ENCODE measurements at regions not wholly inside any gene's neighbourhood (a gene's known extent, or its start where the extent isn't known, plus 50 kb on each side); places are given as distances from the start of the nearest gene placed in this dataset.

GRCh38 chr7:69018200-69018599 is 580.1 kb upstream of the AUTS2 start:
- DNase-seq (ENCODE audit: low spot score) = no peak
- H3K9me3 Mint-ChIP-seq (ENCODE audit: unreplicated experiment) = peaks cover 40% of the 10 kb centered on the region
- H3K4me1 Mint-ChIP-seq (ENCODE audit: unreplicated experiment) = no peaks in the 10 kb centered on the region
- TF ChIP-seq CTCF (IDR thresholded peaks at IDR 0.05; ENCODE audit: unreplicated experiment) = no peak
- peaks cover 8% of the 10 kb centered on the region for H3K36me3 Mint-ChIP-seq (ENCODE audit: low read depth, unreplicated experiment)
- peaks cover 1% of the 10 kb centered on the region for H3K27me3 Mint-ChIP-seq (ENCODE audit: unreplicated experiment)
- H3K27ac Mint-ChIP-seq (ENCODE audit: unreplicated experiment) = no peak overlapping the region
- H3K4me3 Mint-ChIP-seq (ENCODE audit: unreplicated experiment) = peak overlapping the region; percentile 44

- peaks cover 1% of the 10 kb centered on the region for H3K27me3 Mint-ChIP-seq (ENCODE audit: unreplicated experiment)
- H3K36me3 Mint-ChIP-seq (ENCODE audit: low read depth, unreplicated experiment) = peaks cover 8% of the 10 kb centered on the region
- peaks cover 32% of the 10 kb centered on the region for H3K9me3 Mint-ChIP-seq (ENCODE audit: unreplicated experiment)
- no peak for TF ChIP-seq CTCF (IDR thresholded peaks at IDR 0.05; ENCODE audit: unreplicated experiment)
- H3K4me3 Mint-ChIP-seq (ENCODE audit: unreplicated experiment) = no peak overlapping the region
- no peak for DNase-seq (ENCODE audit: low spot score)
- H3K4me1 Mint-ChIP-seq (ENCODE audit: unreplicated experiment) = no peaks in the 10 kb centered on the region
- no peak overlapping the region for H3K27ac Mint-ChIP-seq (ENCODE audit: unreplicated experiment)
Measured at GRCh38 chr7:69019437-69019836, 578.8 kb upstream of the AUTS2 start.

- no peaks in the 10 kb centered on the region for H3K4me1 Mint-ChIP-seq (ENCODE audit: unreplicated experiment)
- peaks cover 26% of the 10 kb centered on the region for H3K9me3 Mint-ChIP-seq (ENCODE audit: unreplicated experiment)
- H3K27ac Mint-ChIP-seq (ENCODE audit: unreplicated experiment) = no peak overlapping the region
- TF ChIP-seq CTCF (IDR thresholded peaks at IDR 0.05; ENCODE audit: unreplicated experiment) = no peak
- no peak for DNase-seq (ENCODE audit: low spot score)
- no peak overlapping the region for H3K4me3 Mint-ChIP-seq (ENCODE audit: unreplicated experiment)
- peaks cover 1% of the 10 kb centered on the region for H3K27me3 Mint-ChIP-seq (ENCODE audit: unreplicated experiment)
- peaks cover 8% of the 10 kb centered on the region for H3K36me3 Mint-ChIP-seq (ENCODE audit: low read depth, unreplicated experiment)
Measured at GRCh38 chr7:69020536-69020935, 577.7 kb upstream of the AUTS2 start.

- no peak for DNase-seq (ENCODE audit: low spot score)
- H3K4me3 Mint-ChIP-seq (ENCODE audit: unreplicated experiment) = no peak overlapping the region
- peaks cover 6% of the 10 kb centered on the region for H3K36me3 Mint-ChIP-seq (ENCODE audit: low read depth, unreplicated experiment)
- peaks cover 27% of the 10 kb centered on the region for H3K9me3 Mint-ChIP-seq (ENCODE audit: unreplicated experiment)
- peaks cover 2% of the 10 kb centered on the region for H3K27me3 Mint-ChIP-seq (ENCODE audit: unreplicated experiment)
- no peak overlapping the region for H3K27ac Mint-ChIP-seq (ENCODE audit: unreplicated experiment)
- no peaks in the 10 kb centered on the region for H3K4me1 Mint-ChIP-seq (ENCODE audit: unreplicated experiment)
- TF ChIP-seq CTCF (IDR thresholded peaks at IDR 0.05; ENCODE audit: unreplicated experiment) = no peak
Measured at GRCh38 chr7:69025249-69025648, 573.0 kb upstream of the AUTS2 start.

GRCh38 chr7:69032848-69033247 is 565.4 kb upstream of the AUTS2 start:
- no peak overlapping the region for H3K27ac Mint-ChIP-seq (ENCODE audit: unreplicated experiment)
- no peak overlapping the region for H3K4me3 Mint-ChIP-seq (ENCODE audit: unreplicated experiment)
- peaks cover 28% of the 10 kb centered on the region for H3K9me3 Mint-ChIP-seq (ENCODE audit: unreplicated experiment)
- H3K36me3 Mint-ChIP-seq (ENCODE audit: low read depth, unreplicated experiment) = peaks cover 6% of the 10 kb centered on the region
- H3K27me3 Mint-ChIP-seq (ENCODE audit: unreplicated experiment) = peaks cover 2% of the 10 kb centered on the region
- no peak for TF ChIP-seq CTCF (IDR thresholded peaks at IDR 0.05; ENCODE audit: unreplicated experiment)
- H3K4me1 Mint-ChIP-seq (ENCODE audit: unreplicated experiment) = no peaks in the 10 kb centered on the region
- DNase-seq (ENCODE audit: low spot score) = no peak
